Stimulated activated CD8-positive, alpha-beta memory T cell treated with anti-CD3 and anti-CD28 coated beads, Interleukin-4, amount 100 ng/mL, for 48 hours (primary cell): ENCODE measurements at regions not wholly inside any gene's neighbourhood (a gene's known extent, or its start where the extent isn't known, plus 50 kb on each side); places are given as distances from the start of the nearest gene placed in this dataset.

ENCODE experiments used
- DNase-seq: peaks from one replicate; pipeline ENCODE4 v3.0.0-alpha.2; 2020

- DNase-seq = no peak
Measured at GRCh38 chr20:37596890-37597536, 69.3 kb upstream of the BLCAP start.

GRCh38 chr20:37596168-37596567 lies 68.5 kb upstream of the BLCAP start:
- DNase-seq = no peak

- no peak for DNase-seq
Measured at GRCh38 chr20:37593710-37594109, 66.0 kb upstream of the BLCAP start.

- no peak for DNase-seq
Measured at GRCh38 chr20:37590938-37591490, 63.3 kb upstream of the BLCAP start.

GRCh38 chr20:37586078-37586477 lies 58.4 kb upstream of the BLCAP start:
- no peak for DNase-seq

- DNase-seq = no peak
Measured at GRCh38 chr20:37584238-37584807, 56.6 kb upstream of the BLCAP start.

GRCh38 chr20:37581246-37581645 lies 53.6 kb upstream of the BLCAP start:
- DNase-seq = no peak

- no peak for DNase-seq
Measured at GRCh38 chr20:37580069-37580468, 52.4 kb upstream of the BLCAP start.

- no peak for DNase-seq
Measured at GRCh38 chr20:37579106-37579505, 51.4 kb upstream of the BLCAP start.

GRCh38 chr20:37577981-37578380 lies 50.3 kb upstream of the BLCAP start:
- no peak for DNase-seq
